GM21576 (cell line): ENCODE measurements at regions not wholly inside any gene's neighbourhood (a gene's known extent, or its start where the extent isn't known, plus 50 kb on each side); places are given as distances from the start of the nearest gene placed in this dataset.
"Not testable (repeated sequence)": the region's sequence is repeated elsewhere in the genome, so short reads cannot be mapped to it uniquely, and the experiment has no call there.

ENCODE experiments used
- ATAC-seq: cut with Tn5 transposase; IDR thresholded peaks from one replicate; pipeline ENCODE4 v1.9.1; 2021; ENCODE audit warnings: mild to moderate bottlenecking, moderate library complexity; ENCODE audit not compliant: unreplicated experiment

DNA sequence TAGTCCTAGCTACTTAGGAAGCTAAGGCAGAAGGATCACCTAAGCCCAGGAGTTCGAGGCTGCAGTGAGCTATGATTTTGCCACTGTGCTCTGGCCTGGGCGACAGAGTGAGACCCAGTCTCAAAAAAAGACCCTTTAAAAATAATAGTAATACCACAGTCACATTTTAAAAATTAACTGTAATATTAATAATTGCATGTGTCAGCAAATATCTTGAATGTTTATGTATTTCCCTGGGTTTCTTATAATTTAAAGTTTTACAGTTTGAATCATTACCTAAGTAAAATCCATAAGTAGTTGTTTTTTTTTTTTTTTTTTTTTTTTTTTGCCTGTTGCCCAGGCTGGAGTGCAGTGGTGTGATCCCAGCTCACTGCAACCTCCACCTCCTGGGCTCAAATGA is 69.2 kb downstream of the LYZL2 start:
- no peak for ATAC-seq

DNA sequence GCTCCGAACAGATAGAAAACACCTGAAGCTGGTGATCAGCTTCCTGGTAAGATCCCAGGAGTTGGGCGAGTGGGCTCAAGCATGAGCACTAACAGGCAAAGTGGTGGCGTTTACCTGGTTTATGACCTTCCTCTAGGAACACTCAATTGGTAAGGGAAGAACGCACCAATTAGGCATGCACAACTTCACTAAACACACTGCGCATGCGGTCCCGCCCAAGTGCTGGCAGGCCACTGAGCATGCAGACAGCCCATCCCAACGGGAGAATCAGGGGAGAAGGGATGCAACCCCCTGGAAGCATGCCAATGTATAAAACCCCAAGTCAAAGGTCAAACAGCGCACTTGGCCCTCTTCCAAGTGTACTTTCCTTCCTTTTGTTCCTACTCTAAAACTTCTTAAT is 70.4 kb downstream of the LYZL2 start:
- ATAC-seq = no peak

DNA sequence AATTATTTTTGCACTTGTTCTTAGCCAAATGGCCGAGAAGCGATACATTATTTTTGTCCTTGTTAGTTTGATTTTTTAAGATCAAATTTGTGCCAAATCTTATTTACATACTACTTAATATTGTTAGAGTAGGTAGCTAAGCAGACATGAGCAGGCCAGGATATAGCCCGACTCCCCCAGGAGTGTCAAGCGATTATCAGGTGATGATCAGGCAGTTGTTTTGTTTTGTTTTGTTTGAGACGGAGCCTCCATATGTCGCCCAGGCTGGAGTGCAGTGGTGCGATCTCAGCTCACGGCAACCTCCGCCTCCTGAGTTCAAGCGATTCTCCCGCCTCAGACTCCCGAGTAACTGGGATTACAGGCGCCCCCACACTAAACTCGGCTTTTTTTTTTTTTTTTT is 71.1 kb downstream of the LYZL2 start:
- no peak for ATAC-seq

DNA sequence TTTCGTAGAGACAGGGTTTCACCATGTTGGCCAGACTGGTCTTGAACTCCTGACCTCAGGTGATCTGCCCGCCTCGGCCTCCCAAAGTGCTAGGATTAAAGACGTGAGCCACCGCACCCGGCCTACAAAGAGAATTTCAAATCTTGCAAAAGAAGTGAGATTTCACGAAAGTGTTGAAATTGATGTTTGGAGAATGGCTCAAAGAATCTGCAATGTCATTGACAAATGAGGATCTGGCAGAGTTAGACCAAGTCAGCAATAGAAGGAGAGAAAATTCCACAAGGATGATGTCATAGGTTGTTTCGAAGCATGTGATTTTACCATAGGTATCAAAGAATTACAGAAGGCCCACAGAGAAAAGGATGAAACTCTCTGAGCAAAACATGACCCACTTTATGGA is 71.7 kb downstream of the LYZL2 start:
- no peak for ATAC-seq

DNA sequence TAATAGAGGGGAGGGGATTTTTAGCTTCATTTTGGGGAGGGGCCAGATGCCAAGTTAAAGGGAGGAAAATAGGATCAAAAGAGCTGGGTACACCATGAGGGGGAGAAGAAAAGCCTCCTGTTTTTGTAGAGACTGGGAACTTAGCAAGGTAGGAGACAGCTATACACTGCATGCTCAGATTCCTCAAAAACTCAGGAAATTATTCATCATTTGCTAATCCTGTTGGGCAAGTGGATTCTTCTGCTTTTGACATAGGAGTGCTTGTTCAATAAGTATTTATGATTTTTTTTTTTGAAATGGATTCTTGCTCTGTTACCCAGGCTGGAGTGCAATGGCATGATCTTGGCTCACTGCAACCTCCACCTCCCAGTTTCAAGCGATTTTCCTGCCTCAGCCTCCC is 73.4 kb downstream of the LYZL2 start:
- no peak for ATAC-seq

- ATAC-seq = no peak
These were observed 74.1 kb downstream of the LYZL2 start for GRCh38 chr10:30555465-30555864.

GRCh38 chr10:30554440-30554825 is 75.1 kb downstream of the LYZL2 start:
- ATAC-seq = no peak

DNA sequence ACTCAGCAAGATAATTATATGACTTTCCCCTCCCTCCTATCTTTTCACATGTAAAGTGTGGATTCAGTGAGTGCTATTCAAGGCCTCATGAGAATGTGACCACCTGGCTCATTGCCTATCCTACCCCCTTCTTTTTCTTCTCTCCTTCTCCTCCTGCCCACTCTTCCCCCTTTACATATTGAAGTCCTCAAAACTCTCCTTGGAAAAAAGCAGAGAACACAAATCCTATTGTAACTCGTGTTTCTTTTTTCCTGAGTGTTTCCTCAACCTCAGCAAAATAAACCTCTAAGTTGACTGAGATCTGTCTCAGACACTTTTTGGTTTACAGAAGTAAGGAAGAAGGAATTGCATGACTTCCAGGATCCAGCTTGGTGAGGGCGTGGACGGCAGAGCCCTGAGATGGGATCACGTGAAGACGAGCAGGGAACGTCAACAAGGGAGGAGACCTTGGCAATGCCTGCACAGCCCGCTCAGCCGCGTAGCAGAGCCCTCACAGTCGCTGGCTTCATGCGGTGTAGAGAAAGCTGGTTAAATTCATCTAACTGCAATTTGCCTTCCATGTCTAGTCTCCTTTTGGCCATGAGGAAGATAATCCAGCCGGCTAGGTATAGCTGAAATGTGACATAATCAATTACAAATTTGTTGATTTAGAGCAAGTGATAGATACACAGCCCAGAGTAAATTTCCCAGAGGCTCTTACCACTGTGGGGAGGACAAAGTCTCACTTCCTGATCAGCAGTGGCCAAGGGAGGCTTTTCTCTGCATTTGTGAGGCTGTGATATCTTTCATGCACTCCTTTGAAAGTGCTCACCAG is 75.7 kb downstream of the LYZL2 start:
- no peak for ATAC-seq

DNA sequence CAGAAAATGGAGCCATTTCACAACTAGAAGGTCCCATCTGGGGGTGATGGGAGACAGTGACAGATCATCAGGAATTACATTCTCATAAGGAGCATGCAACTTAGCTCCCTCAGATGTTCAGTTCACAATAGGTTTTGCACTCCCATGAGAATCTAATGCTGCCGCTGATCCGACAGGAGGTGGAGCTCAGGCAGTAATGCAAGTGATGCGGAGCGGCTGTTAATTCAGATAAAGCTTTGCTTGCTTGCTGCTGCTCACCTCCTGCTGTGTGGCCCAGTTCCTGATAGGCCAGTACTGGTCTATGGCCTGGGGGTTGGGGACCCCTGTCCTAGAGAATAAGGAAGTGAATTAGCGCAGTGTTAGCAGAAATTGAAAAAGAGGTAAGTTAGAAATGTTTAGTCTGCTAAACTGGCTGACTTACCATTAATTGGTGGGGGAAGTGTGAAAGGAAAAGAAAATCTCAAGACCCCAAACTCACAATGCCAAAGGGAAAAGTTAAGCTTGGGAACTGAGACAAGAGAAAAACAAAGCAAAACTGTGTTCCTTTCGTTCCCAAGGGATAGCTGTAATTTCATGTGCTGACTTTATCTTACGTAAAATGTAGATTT is 76.4 kb downstream of the LYZL2 start:
- no peak for ATAC-seq

DNA sequence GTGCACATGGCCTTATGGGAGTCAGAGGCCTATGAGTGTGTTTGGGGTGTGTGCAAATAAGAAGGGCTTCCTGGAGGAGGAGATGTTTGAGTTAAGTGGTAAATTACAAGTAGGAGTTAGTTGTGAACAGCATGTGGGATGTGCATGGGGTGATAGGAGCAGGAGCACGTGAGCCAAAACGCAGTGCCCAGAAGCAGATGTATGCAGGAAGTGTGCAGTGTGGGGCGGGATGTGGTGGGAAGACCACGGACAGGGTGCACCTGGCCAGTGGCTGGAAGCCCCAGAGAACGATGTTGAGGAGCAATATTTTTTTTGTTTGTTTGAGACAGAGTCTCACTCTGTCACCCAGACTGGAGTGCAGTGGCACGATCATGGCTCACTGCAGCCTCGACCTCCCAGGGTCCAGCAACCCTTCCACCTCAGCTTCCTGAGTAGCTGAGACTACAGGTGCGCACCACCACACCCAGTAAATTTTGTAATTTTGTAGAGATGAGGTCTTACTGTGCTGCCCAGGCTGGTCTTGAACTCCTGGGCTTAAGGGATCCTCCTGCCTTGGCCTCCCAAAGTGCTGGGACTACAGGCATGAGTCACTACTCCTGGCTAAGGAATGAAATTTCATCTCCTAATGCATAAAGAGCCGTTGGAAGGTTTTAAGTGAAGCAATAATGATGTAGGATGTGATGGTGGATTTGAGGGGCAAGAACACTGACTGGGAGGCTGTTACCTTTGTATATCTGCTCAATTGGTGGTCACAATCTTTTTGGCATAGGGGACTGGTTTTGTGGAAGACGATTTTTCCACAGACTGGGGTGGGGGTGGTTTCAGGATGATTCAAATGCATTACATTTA is 78.4 kb downstream of the LYZL2 start:
- no peak for ATAC-seq

DNA sequence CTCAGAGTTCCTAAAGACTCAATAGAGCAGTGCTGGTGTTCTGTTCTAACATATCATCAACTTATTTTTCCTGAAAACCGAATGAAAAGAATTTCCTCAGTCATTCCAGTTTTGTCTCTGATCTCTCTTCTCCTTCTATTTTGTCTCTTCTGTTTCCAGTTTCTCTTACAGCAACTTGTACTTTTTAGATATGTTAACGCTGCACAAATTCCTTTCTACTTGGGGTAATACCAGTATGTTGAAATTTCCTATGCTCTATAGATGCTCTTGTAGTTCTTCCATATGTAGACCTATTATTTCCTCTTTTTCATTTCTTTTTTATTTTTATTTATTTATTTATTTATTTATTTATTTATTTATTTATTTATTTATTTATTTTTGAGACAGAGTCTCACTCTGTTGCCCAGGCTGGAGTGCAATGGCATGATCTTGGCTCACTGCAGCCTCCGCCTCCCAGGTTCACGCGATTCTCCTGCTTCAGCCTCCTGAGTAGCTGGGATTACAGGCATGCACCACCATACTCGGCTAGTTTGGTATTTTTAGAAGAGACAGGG is 80.3 kb downstream of the LYZL2 start:
- ATAC-seq = not testable (repeated sequence)

DNA sequence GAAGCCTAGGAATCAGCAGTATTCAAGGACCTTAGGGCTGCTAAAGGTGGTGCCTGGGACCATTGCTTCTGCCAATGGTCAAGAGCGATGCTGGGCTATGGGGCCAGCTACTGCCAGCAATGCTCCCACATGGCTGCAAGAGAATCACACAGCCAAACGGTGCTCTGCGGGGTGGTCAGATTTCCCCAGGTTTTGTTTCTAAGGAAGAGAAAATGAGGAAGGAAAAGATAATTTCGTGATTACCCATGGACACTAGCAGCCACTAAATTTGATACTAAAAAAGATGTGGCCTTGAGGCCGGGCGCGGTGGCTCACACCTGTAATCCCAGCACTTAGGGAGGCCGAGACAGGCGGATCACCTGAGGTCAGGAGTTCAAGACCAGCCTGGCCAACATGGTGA is 83.0 kb downstream of the LYZL2 start:
- ATAC-seq = no peak

- ATAC-seq = peak; percentile 33
These were observed 86.7 kb downstream of the LYZL2 start for GRCh38 chr10:30542895-30543288.

DNA sequence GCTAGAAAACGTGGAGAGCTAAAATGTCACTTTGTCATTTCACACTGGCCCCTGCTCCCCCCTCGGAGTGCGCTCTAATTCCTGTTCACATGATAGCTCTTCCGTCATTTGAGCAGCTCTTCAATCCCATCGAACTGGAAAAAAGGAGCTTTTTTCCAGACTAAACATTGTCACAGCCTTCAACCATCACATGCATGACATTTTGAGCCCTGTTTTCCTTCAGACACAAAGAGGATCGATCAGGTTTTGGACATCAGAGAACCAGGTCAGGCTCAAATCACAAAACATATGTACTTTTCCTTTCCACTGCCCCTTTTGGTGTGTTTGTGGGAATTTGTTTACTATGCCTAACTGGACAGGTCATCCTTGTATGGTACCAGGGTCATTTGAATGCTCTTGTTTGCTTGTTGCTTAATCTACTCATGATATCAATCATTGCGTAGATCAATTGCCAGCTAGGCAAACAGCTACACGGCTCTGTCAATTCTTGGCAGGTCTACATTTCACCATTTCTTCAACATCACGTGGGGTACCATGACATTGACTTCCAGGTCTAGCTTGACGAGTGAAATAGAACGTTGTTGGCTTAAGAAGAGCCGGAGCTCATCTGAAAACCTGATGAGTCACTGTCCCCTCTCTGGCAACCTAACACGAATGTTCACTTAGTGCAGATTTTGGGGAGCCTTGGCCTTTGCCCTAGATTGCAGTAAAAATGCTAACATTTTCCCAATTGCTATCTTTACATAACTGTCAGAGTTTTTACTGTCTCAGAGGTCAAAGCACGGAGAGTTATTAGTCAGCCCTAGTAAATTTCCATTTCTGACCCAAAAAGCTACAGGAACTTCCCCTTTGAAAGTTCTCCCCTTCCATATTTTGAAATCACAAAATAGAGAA is 87.3 kb downstream of the LYZL2 start:
- peak; percentile 48 for ATAC-seq

DNA sequence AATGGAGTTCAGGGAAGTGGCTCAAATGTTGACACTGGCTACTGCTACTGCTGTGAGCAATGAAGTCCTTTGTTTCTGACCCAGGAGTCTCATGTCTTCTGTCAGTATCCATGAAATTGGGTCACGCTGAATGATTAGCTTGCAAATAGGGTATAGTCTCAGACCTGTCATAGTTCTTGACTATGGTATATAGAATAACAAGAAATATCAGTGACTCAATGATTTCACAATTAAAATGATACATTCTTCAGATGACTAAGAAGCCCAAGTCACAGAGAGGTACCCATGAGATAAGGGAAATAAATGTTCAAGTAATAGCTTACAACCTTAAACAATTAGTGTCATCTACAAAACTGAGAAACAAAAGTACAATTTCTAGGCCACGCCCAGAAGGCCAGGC is 89.3 kb downstream of the LYZL2 start:
- no peak for ATAC-seq

DNA sequence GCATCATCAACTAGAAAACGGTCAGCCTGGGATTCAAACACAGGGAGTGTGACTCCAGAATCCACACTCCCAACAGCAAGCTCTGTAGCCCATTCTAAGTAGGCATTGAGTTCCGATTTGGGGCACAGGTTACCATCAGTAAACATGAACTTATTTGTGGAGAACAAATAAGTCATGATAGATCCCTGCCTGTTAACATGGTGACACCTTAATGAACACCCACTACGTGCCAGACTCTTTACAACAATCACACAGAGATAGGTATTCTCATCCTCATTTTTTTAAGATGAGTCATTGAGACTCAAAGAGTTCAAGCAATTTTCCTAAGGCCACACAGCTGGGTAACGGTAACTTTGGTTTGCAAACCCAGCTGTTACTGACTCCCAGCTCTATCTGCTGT is 91.5 kb downstream of the LYZL2 start:
- ATAC-seq = no peak

- ATAC-seq = no peak
These were observed 92.0 kb downstream of the LYZL2 start for GRCh38 chr10:30537586-30537985.

DNA sequence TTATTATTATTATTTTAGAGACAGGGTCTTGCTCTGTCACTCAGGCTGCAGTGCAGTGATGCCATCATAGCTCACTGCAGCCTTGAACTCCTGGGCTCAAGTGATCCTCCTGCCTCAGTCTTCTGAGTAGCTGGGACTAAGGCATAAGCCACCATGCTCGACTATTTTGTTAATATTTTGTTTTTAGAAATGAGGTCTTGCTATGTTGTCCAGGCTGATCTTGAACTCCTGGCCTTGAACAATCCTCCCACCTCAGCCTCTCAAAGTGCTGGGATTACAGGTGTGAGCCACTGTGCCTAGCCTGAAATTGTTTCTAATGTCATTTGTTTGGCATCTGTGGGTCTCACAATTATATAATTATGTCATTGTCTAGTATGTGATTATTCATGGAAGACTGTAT is 92.4 kb downstream of the LYZL2 start:
- ATAC-seq = not testable (repeated sequence)

DNA sequence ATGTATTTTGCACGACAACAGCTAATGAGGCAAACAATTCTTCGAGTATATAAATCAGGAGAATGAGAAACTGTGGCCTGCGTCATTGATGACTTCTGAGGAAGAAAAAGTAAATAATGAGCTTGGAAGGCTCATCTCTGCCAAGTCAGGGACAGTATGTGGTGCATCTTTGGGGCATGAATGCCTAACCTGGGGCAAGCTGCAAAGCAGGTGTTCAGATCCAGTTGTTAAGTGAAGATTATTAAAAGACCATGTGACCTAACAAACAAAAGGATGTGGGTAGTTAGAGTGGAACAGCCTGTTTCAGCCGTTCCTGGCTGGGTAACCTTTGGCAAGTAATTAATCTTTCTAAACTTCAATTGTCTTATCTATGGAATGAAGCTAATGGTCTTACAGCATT is 93.0 kb downstream of the LYZL2 start:
- ATAC-seq = no peak

DNA sequence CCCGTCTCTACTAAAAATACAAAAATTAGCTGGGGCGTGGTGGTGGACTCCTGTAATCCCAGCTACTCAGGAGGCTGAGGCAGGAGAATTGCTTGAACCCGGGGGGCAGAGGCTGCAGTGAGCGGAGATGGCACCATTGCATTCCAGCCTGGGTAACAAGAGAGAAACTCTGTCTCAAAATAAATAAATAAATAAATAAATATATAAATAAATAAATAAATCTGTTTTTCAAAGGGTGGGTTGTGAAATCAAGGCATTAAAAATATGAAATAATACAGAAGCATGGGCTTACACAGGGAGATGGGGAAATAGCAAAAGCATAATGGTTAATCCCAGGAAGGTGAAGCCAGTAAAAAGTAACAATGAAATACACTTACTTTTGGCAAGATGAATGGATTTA is 93.9 kb downstream of the LYZL2 start:
- no peak for ATAC-seq
